ENCODE measurements at regions not wholly inside any gene's neighbourhood (a gene's known extent, or its start where the extent isn't known, plus 50 kb on each side); places are given as distances from the start of the nearest gene placed in this dataset.

- TF ChIP-seq ZNF407 (IDR thresholded peaks at IDR 0.05; ENCODE audit: low read depth) = peak; percentile 84
- no peak for TF ChIP-seq THRAP3 (IDR thresholded peaks at IDR 0.05; ENCODE audit: borderline replicate concordance)
- no peak for TF ChIP-seq MIER1 (IDR thresholded peaks at IDR 0.05; ENCODE audit: low read depth)
- peak; percentile 18; the same call in 1 of the 2 replicates for TF ChIP-seq ARID1B (IDR thresholded peaks at IDR 0.05)
- no peak for TF ChIP-seq SMAD2 (IDR thresholded peaks at IDR 0.05; ENCODE audit: low read depth, low read length)
- TF ChIP-seq GABPA (tag; conservative IDR thresholded peaks at IDR 0.05; ENCODE audit: low read depth) = peak; percentile 64
- TF ChIP-seq FOXA1 (IDR thresholded peaks at IDR 0.05; ENCODE audit: borderline replicate concordance) = no peak
Observed at GRCh38 chr6:4010689-4011090, 68.2 kb downstream of the FAM217A start (continued).
